NB4 (cell line): ENCODE measurements at regions not wholly inside any gene's neighbourhood (a gene's known extent, or its start where the extent isn't known, plus 50 kb on each side); places are given as distances from the start of the nearest gene placed in this dataset.

ENCODE experiments used
- MYC ChIP-seq: IDR thresholded peaks from 2 replicates; pipeline ENCODE4 v1.6.1; 2011; ENCODE audit warnings: low read depth, low read length
- POLR2A ChIP-seq: IDR thresholded peaks from 2 replicates; pipeline ENCODE4 v1.6.1; 2011; ENCODE audit warnings: mild to moderate bottlenecking; ENCODE audit not compliant: insufficient read length; ENCODE audit errors: extremely low read depth
- TF ChIP-seq, protein P1 (sequence below): IDR thresholded peaks from 2 replicates; pipeline ENCODE4 v1.6.1; 2011; ENCODE audit warnings: low read depth, low read length
- TF ChIP-seq, protein P2 (sequence below): IDR thresholded peaks from one replicate; pipeline ENCODE4 v1.5.1; 2012; ENCODE audit warnings: low read depth, low read length

DNA sequence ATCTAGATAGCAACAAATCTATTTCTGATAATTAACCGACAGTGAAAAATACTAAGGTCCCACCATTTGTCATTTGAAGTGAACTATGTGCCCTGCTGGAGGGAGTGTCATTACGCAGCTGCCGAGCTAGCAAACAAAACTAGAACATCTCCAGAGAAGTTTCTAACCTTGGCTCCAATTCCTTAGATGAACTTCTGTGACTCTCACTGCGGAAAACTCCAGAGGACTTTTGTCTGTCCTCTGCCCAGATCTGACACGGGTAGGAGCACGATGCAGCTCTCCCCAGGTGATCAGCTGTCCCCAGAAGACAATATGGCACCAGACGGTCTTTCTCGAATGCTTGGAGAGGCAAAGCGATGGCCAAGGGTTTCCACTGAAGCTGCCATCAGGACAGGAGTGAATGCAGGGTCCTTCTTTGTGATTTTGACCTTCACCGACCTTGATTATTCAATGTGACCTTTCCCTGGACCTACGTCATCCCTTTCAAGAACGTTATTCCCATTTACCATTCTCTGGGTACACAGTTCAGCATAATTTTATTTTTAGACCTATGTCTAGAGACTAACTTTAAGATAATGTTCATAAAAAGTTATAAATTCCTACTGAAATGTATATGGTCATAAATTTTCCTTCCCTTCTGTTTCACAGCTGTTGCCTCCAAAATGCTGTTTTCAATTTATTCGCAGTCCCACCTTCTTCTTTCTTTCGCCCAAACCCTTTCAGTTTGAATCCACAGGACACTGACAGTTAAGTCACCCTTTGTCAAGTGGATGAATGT is 116.7 kb upstream of the C7orf33 start:
- no peak for TF ChIP-seq POLR2A
- TF ChIP-seq, protein P1, sequence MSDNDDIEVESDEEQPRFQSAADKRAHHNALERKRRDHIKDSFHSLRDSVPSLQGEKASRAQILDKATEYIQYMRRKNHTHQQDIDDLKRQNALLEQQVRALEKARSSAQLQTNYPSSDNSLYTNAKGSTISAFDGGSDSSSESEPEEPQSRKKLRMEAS = no peak
- TF ChIP-seq, protein P2, sequence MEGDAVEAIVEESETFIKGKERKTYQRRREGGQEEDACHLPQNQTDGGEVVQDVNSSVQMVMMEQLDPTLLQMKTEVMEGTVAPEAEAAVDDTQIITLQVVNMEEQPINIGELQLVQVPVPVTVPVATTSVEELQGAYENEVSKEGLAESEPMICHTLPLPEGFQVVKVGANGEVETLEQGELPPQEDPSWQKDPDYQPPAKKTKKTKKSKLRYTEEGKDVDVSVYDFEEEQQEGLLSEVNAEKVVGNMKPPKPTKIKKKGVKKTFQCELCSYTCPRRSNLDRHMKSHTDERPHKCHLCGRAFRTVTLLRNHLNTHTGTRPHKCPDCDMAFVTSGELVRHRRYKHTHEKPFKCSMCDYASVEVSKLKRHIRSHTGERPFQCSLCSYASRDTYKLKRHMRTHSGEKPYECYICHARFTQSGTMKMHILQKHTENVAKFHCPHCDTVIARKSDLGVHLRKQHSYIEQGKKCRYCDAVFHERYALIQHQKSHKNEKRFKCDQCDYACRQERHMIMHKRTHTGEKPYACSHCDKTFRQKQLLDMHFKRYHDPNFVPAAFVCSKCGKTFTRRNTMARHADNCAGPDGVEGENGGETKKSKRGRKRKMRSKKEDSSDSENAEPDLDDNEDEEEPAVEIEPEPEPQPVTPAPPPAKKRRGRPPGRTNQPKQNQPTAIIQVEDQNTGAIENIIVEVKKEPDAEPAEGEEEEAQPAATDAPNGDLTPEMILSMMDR = no peak
- no peak for TF ChIP-seq MYC
